Hypothalamus (tissue), 51 donors: ENCODE measurements at regions not wholly inside any gene's neighbourhood (a gene's known extent, or its start where the extent isn't known, plus 50 kb on each side); places are given as distances from the start of the nearest gene placed in this dataset.

Source experiments
- DNase-seq, 51 donors: peaks; one replicate each; lab custom pipeline; 2025; lab: John Stamatoyannopoulos, UW

DNA sequence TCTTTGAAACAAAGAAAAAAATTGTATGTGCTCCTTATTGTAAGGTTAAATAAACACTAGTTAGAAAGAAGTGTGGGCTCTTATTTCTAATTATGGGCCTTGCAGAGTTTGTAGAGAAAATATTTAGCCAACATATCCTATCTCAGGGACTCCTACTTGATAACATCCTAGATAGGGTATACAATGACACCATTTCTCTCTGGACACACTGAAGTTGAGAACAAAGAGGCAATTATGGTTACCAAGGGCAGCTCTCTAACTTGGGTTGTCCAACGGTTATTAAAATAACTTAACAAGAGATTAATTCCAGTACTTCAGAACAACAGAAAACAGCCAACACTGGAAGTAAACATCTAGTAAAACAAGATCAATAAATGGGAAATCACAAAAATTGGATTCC lies 69.0 kb upstream of the ZC3H11B start:
- no peak for DNase-seq

DNA sequence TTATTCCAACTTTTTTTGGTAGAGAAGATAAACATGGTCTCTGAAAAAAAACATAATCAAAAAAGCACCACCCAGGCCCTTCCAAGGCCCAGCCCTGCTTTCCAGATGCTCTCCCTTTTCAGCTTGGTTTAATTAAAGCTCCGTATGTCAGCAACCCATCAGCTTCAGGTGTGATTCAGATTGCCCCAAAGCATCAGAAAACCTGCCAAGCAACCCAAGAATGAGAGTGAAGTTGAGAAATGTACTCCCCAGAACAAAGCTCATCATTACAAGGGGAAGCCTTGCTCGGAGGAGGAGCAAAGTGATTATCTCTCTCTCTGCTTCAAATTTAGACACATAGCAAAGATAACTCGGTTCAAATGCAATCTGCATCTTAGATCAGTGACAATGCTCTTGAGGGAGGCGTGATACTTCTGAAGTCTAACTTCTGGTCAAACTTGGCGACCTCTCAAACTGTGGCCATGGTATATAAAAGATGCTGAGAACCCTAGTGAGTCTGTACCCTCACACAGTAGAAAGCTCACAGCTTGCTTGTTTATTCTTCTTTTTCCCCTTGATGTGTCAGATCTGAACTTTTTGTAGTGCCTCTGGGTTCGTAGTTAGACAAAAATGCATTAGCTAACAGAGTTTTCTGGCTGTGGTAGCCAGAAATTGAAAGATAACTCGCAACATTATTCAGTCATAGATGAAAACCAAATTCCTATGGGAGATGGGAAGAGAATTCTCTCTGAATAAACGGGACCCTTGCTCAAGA lies 63.3 kb upstream of the ZC3H11B start:
- DNase-seq = no peak

DNA sequence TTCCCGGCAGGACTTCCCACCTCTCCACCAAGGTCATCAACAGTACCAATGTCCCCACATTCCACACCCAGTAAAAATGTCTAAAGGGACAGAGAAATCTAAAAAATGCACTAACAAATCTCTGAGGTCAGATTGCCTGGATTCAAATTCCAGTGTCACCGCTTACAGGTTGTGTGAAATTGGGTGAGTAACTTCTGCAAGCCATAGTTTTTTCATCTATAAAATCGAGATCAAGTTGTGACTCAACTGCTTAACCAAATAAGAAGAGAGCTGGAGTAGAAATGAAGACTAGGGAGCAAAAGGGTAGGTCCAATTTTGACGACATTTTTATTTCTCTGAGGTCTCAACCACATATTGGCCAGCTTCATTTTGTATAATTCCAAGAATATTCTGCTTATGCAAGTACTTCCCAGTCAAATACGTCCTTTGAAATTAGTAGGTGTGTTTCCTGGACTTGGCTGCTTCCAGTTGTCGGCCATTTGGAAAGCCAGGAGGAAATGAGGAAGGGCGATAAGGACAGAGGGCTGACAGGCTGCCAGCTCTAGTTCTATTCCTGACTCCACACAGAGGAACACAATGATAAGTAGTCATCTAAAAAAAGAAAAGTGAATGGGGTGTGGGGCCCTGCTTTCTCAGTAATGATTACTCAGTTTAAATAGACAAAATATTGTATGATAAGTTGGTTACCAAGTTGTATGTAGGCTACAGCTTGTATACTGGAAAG lies 57.7 kb upstream of the ZC3H11B start:
- no peak for DNase-seq

DNA sequence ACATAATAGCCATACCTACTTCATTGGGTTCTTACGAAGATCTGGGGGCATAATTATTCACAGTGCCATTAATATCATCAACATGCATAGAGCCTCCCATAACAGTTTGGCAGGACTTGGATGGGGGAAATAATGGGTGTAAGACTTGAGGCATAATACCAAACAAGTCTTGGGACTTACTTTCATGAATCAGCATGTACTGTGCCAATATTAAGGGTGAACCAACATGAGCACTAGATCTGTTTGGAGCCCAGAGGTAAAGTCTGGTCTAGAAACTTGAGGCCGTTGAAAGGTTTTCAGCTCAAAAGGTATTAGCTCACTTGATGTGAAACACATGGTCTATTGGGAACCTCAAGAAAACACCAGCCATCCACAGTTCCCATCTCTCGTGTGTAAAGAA lies 56.7 kb upstream of the ZC3H11B start:
- DNase-seq = no peak

DNA sequence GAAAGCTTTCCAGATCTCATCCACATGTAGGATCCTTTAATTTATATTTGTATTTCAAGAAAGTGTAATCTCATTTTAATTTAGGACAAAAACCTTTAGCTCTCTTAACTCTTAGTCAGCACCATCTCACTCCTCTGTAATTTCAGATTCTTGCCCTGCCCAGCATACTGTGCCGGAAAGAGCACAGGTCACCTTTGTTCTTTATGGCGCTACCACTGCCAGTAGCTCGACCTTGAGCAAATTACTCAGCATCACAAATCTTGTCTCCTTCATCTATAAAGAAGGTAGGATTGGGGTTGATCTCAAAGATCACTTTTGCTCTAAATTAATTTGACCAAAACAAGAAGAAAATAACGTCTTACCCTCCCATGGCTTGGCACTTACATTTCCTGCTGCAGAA lies 56.1 kb upstream of the ZC3H11B start:
- DNase-seq = no peak

DNA sequence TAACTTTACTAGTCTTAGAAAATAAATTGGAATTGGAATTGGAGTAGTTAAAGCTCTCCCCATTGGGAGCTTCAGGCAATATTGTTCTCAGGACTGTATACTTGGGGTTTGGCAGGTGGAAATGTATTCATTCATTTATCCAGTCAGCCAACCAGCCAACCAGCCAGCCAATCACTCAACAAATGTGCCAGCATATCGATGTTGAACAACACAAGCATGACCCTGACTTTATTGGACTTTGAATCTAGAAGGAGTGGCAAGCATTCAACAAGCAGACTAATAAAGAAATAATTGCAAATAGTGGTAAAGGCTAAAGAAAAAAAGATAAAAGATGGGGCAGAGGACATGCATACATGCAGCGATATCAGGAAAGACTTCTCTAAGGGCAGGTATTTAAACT lies 55.5 kb upstream of the ZC3H11B start:
- no peak for DNase-seq

DNA sequence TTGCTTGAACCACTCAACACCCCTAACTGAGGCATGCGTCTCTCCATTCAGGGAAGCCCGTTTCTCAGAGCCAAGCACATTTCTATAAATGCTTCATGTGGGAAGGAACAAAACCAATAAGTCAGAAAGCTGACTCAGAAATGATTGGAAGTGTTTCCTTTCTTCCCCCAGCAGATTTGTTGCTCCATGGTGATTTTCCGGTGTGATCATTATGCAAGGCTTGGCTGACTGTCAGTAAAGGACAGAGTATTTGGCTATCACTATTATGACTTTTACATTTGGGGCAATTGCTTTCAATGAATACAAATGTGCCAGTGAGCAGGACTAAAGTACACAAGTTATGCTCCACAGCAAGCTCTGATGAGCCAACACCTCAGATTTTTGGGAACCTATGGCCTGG lies 53.3 kb upstream of the ZC3H11B start:
- peak in 1 of 51 donors; percentile 6 for DNase-seq

DNA sequence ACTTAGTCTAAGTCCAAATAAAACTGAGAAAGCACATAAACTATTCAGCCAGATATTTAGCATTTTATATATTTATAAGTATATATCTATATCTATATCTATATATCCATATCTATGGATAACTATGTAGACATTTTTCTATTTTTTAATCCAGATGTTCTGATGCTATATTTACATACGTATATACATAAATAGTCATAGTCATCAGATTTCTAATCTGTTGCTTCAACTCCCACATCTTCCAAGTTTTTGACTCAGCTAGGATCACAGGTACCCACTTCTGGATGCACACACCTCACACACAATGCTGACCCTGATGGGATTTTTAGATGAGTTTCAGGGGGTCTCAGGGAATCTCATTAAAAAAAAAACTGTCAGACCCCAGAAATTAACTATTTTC lies 52.2 kb upstream of the ZC3H11B start:
- no peak for DNase-seq

DNA sequence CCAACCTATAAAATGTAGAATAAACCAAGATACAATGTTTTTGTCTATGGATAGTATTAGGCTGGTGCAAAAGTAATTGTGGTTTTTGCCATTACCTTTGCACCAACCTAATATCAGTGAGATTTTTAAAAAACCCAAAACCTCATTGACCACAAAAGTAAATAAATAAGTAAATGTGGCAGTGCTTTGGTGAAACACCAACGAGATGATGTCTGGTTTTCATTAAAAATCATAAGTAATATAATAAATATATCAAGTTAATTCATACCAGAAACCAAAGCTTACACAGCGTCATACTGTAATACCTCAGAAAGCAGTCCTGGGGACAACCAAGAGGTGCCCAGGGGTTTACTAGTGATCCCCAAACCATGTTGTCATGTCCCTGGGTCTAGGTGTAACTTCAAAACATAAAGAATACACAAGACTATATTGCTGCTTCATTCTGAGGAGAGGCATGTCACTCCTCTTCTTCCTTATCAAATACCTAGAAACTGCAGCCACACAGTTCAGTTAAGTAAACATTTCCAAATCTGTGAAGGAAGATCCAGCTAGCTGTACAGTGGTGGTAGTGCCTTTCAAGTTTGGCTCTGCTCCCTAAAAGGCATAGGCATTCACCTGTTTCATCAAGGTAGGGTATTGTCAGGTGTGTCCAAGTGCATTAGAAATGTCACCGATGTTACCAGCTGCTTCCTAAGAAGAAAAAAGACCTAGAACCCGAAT lies 51.6 kb upstream of the ZC3H11B start:
- DNase-seq = no peak
